LNCaP clone FGC (cell line): ENCODE measurements at regions not wholly inside any gene's neighbourhood (a gene's known extent, or its start where the extent isn't known, plus 50 kb on each side); places are given as distances from the start of the nearest gene placed in this dataset.

Experiments used
- DNase-seq: peaks from one replicate; pipeline ENCODE4 v3.0.0-alpha.2; 2011; ENCODE audit warnings: low read depth
- H3K4me3 ChIP-seq: 2 replicates; pipeline ENCODE4 v1.5.1; 2011; ENCODE audit warnings: mild to moderate bottlenecking, low read depth, low read length, control low read depth
- CTCF ChIP-seq: IDR thresholded peaks from 2 replicates; pipeline ENCODE4 v1.5.1; 2012; ENCODE audit warnings: mild to moderate bottlenecking; ENCODE audit not compliant: control insufficient read depth, insufficient read depth; ENCODE audit errors: extremely low read depth

- no peak for TF ChIP-seq CTCF
- no peak for DNase-seq
- H3K4me3 ChIP-seq = no peak overlapping the region
Measured at GRCh38 chr16:85465328-85466303, 147.5 kb upstream of the GSE1 start.

GRCh38 chr16:85466304-85466700 is 146.8 kb upstream of the GSE1 start:
- TF ChIP-seq CTCF = no peak
- H3K4me3 ChIP-seq = no peak overlapping the region
- DNase-seq = no peak

- TF ChIP-seq CTCF = no peak
- DNase-seq = no peak
- H3K4me3 ChIP-seq = no peak overlapping the region
Measured at GRCh38 chr16:85466989-85467388, 146.1 kb upstream of the GSE1 start.

- DNase-seq = no peak
Measured at GRCh38 chr16:85469929-85470590, 143.1 kb upstream of the GSE1 start.

GRCh38 chr16:85470873-85471272 is 142.2 kb upstream of the GSE1 start:
- no peak overlapping the region for H3K4me3 ChIP-seq
- no peak for DNase-seq
- no peak for TF ChIP-seq CTCF

More at GRCh38 chr16:85469929-85470590, 143.1 kb upstream of the GSE1 start:
- no peak for TF ChIP-seq CTCF
- H3K4me3 ChIP-seq = no peak overlapping the region

GRCh38 chr16:85471469-85472431 is 141.4 kb upstream of the GSE1 start:
- no peak overlapping the region for H3K4me3 ChIP-seq
- DNase-seq = peak; percentile 78
- TF ChIP-seq CTCF = no peak
